ENCODE measurements at regions not wholly inside any gene's neighbourhood (a gene's known extent, or its start where the extent isn't known, plus 50 kb on each side); places are given as distances from the start of the nearest gene placed in this dataset.

GRCh38 chr2:226380679-226381078 is 418.9 kb downstream of the IRS1 start:
- Mint-ChIP-seq H3K36me3 (no peaks in the 10 kb centered on the region), H3K27ac (no peak overlapping the region), H3K4me1 (peaks cover 15% of the 10 kb centered on the region), H3K4me3 (no peak overlapping the region), H3K27me3 (ENCODE audit: low read depth) (no peaks in the 10 kb centered on the region), H3K9me3 (peaks cover 3% of the 10 kb centered on the region)
- TF ChIP-seq CTCF (IDR thresholded peaks at IDR 0.05; ENCODE audit: unreplicated experiment), result no peak
- DNase-seq (ENCODE audit: low spot score in 2 of 2, unreplicated experiment in 2 of 2), result no peak

GRCh38 chr2:226378753-226379705 is 420.6 kb downstream of the IRS1 start:
- Mint-ChIP-seq H3K4me3 (no peak overlapping the region), H3K27ac (peak overlapping the region; percentile 13), H3K9me3 (peaks cover 3% of the 10 kb centered on the region), H3K36me3 (no peaks in the 10 kb centered on the region), H3K27me3 (ENCODE audit: low read depth) (no peaks in the 10 kb centered on the region), H3K4me1 (peaks cover 15% of the 10 kb centered on the region)
- TF ChIP-seq CTCF (IDR thresholded peaks at IDR 0.05; ENCODE audit: unreplicated experiment), result no peak
- DNase-seq (ENCODE audit: low spot score in 2 of 2, unreplicated experiment in 2 of 2), result no peak

GRCh38 chr2:226376516-226377180 is 423.0 kb downstream of the IRS1 start:
- H3K27me3 Mint-ChIP-seq (ENCODE audit: low read depth), result no peaks in the 10 kb centered on the region
- peaks cover 3% of the 10 kb centered on the region for H3K9me3 Mint-ChIP-seq
- H3K36me3 Mint-ChIP-seq, result no peaks in the 10 kb centered on the region
- no peak for DNase-seq (ENCODE audit: low spot score in 2 of 2, unreplicated experiment in 2 of 2)
- peak overlapping the region; percentile 44 for H3K27ac Mint-ChIP-seq
- H3K4me1 Mint-ChIP-seq, result peaks cover 15% of the 10 kb centered on the region
- no peak overlapping the region for H3K4me3 Mint-ChIP-seq
- TF ChIP-seq CTCF (IDR thresholded peaks at IDR 0.05; ENCODE audit: unreplicated experiment), result no peak

GRCh38 chr2:226366920-226367319 is 432.7 kb downstream of the IRS1 start:
- no peak for TF ChIP-seq CTCF (IDR thresholded peaks at IDR 0.05; ENCODE audit: unreplicated experiment)
- no peak overlapping the region for H3K27ac Mint-ChIP-seq
- H3K27me3 Mint-ChIP-seq (ENCODE audit: low read depth), result no peaks in the 10 kb centered on the region
- peaks cover 2% of the 10 kb centered on the region for H3K4me1 Mint-ChIP-seq
- H3K9me3 Mint-ChIP-seq, result peaks cover 3% of the 10 kb centered on the region
- H3K4me3 Mint-ChIP-seq, result no peak overlapping the region
- DNase-seq (ENCODE audit: low spot score in 2 of 2, unreplicated experiment in 2 of 2), result no peak
- H3K36me3 Mint-ChIP-seq, result no peaks in the 10 kb centered on the region

GRCh38 chr2:226364217-226364616 is 435.4 kb downstream of the IRS1 start:
- Mint-ChIP-seq H3K4me3 (no peak overlapping the region), H3K36me3 (peaks cover 2% of the 10 kb centered on the region), H3K27ac (no peak overlapping the region), H3K27me3 (ENCODE audit: low read depth) (no peaks in the 10 kb centered on the region), H3K4me1 (peaks cover 5% of the 10 kb centered on the region), H3K9me3 (peaks cover 7% of the 10 kb centered on the region)
- no peak for TF ChIP-seq CTCF (IDR thresholded peaks at IDR 0.05; ENCODE audit: unreplicated experiment)
- no peak for DNase-seq (ENCODE audit: low spot score in 2 of 2, unreplicated experiment in 2 of 2)
